K562 (cell line): ENCODE measurements at regions not wholly inside any gene's neighbourhood (a gene's known extent, or its start where the extent isn't known, plus 50 kb on each side); places are given as distances from the start of the nearest gene placed in this dataset.

Experiments used
- ATAC-seq: fragments of 200-7000 bp; cut with Tn5 transposase; 3 replicates; pipeline ENCODE4 v1.9.1; 2020; ENCODE audit warnings: moderate library complexity
- BruUV-seq: library from RNA; stranded (reverse); fragments of 400-500 nt; replicated peaks from 2 replicates; lab custom pipeline; 2021; lab: Mats Ljungman, UMichigan
- CTCF ChIA-PET: fragments of 300-600 bp; formaldehyde crosslinking; extraction: SDS; loops from one replicate; lab custom pipeline; 2021; ENCODE audit warnings: low intra/inter-chr PET ratio; lab: Yijun Ruan, JAX
- POLR2A ChIA-PET: fragments of 300-600, 350-650 bp; sonication (Branson Sonifier 250); formaldehyde crosslinking; extraction: SDS; loops from one replicate; lab custom pipeline; 2021; ENCODE audit warnings: antibody characterized with exemption, inconsistent platforms; lab: Yijun Ruan, JAX
- DNase-seq, 4 experiments: peaks; one replicate each; pipeline versions ENCODE4 v3.0.0 to v3.0.0-alpha.2; 2011 to 2018; ENCODE audit warnings: low spot score in 3 of 4, mixed read lengths in 3 of 4; ENCODE audit errors: extremely low read depth in 1 of 4
- FAIRE-seq: peaks from 2 replicates; lab custom pipeline; 2011; peaks lifted over from hg19 to GRCh38; lab: Jason Lieb, UNC
- H2AFZ ChIP-seq: 2 replicates; pipeline ENCODE4 v1.6.0; 2011; ENCODE audit warnings: low read depth, low read length, control low read depth, inconsistent platforms
- H3K27ac ChIP-seq: fragments of 200-600 bp; 3 replicates; pipeline ENCODE4 v1.8.0; 2011; ENCODE audit warnings: low read depth, mild to moderate bottlenecking, control low read depth, inconsistent platforms, low read length, moderate library complexity, mixed read lengths; ENCODE audit errors: extremely low read depth
- H3K27me3 ChIP-seq, 2 experiments: fragments of 300-600 bp in 1 of 2; 2 replicates in 1 of 2; 3 replicates in 1 of 2; pipeline versions ENCODE4 v1.6.0 to v1.8.0; 2011; ENCODE audit warnings: inconsistent platforms in 2 of 2, low read length in 2 of 2, mild to moderate bottlenecking in 1 of 2, mixed read lengths in 1 of 2, moderate library complexity in 1 of 2; ENCODE audit not compliant: control insufficient read depth in 2 of 2, insufficient read depth in 2 of 2
- H3K36me3 ChIP-seq: fragments of 300-600 bp; 3 replicates; pipeline ENCODE4 v1.8.0; 2011; ENCODE audit warnings: mild to moderate bottlenecking, low read length, inconsistent platforms; ENCODE audit not compliant: control insufficient read depth, insufficient read depth
- H3K4me1 ChIP-seq, 2 experiments: fragments of 200-600 bp in 1 of 2; replicated peaks in 1 of 2; 2 replicates in 1 of 2; 3 replicates in 1 of 2; pipeline versions ENCODE4 v1.5.1 to v1.8.0; 2011; ENCODE audit warnings: inconsistent platforms in 2 of 2, low read length in 2 of 2, mild to moderate bottlenecking in 1 of 2, mixed read lengths in 1 of 2, moderate library complexity in 1 of 2; ENCODE audit not compliant: control insufficient read depth in 2 of 2, insufficient read depth in 2 of 2
- H3K4me2 ChIP-seq: 2 replicates; pipeline ENCODE4 v1.6.1; 2011; ENCODE audit warnings: low read length, control low read depth, inconsistent platforms, mixed read lengths; ENCODE audit not compliant: insufficient read depth
- H3K4me3 ChIP-seq: fragments of 200-600 bp; sonication (generic), shearing (Covaris generic); 2 replicates; pipeline ENCODE4 v1.5.1; 2016; ENCODE audit warnings: control low read depth, inconsistent platforms
- H3K79me2 ChIP-seq: fragments of 200-600 bp; 3 replicates; pipeline ENCODE4 v1.8.0; 2011; ENCODE audit warnings: low read length, inconsistent platforms; ENCODE audit not compliant: control insufficient read depth, insufficient read depth
- H3K9ac ChIP-seq, 2 experiments: 2 replicates each; pipeline versions ENCODE4 v1.6.0 to v1.6.1; 2011; ENCODE audit warnings: low read depth in 2 of 2, low read length in 2 of 2, control low read depth in 1 of 2, inconsistent platforms in 1 of 2, mild to moderate bottlenecking in 1 of 2, mixed read lengths in 1 of 2; ENCODE audit not compliant: insufficient read depth in 1 of 2
- H3K9me1 ChIP-seq: one replicate; pipeline ENCODE4 v1.6.0; 2011; ENCODE audit warnings: inconsistent platforms, mild to moderate bottlenecking, low read length, moderate library complexity; ENCODE audit not compliant: control insufficient read depth, insufficient read depth
- H3K9me3 ChIP-seq: replicated peaks from 2 replicates; pipeline ENCODE4 v1.5.1; 2011; ENCODE audit warnings: low read depth, low read length, inconsistent platforms; ENCODE audit not compliant: control insufficient read depth, insufficient read depth
- H4K20me1 ChIP-seq: replicated peaks from 2 replicates; pipeline ENCODE4 v1.6.1; 2011; ENCODE audit warnings: low read length, inconsistent platforms, mixed read lengths; ENCODE audit not compliant: control insufficient read depth, insufficient read depth
- ARHGAP35 ChIP-seq: fragments of 450-650 bp; IDR thresholded peaks from 2 replicates; pipeline ENCODE4 v1.6.1; 2018; ENCODE audit not compliant: partially characterized antibody
- FOS ChIP-seq: IDR thresholded peaks from 3 replicates; pipeline ENCODE4 v1.6.1; 2011; ENCODE audit not compliant: insufficient read length; ENCODE audit errors: extremely low read depth
- MYBL2 ChIP-seq, 2 experiments: fragments of 450-650 bp in 1 of 2; sonication (generic) in 1 of 2; formaldehyde crosslinking in 1 of 2; IDR thresholded peaks; 2 replicates each; pipeline versions ENCODE4 v1.6.1 to v1.8.1; 2017 to 2022; ENCODE audit warnings: borderline replicate concordance in 1 of 2, inconsistent platforms in 1 of 2, low read depth in 1 of 2, mild to moderate bottlenecking in 1 of 2, missing genetic modification reagents in 1 of 2, moderate library complexity in 1 of 2
- NFATC3 ChIP-seq: fragments of 450-650 bp; IDR thresholded peaks from 2 replicates; pipeline ENCODE4 v1.6.1; 2017; ENCODE audit warnings: mild to moderate bottlenecking
- PCBP1 ChIP-seq: fragments of 200-400 bp; formaldehyde crosslinking; IDR thresholded peaks from 2 replicates; pipeline ENCODE4 v1.6.1; 2018; ENCODE audit warnings: mild to moderate bottlenecking, low read depth, low read length; ENCODE audit not compliant: poor library complexity, severe bottlenecking
- RFX5 ChIP-seq: IDR thresholded peaks from 2 replicates; pipeline ENCODE4 v1.6.1; 2011; ENCODE audit warnings: low read depth, mild to moderate bottlenecking, improper control_type of control experiment, low read length
- TCF7 ChIP-seq: sonication (generic); IDR thresholded peaks from 2 replicates; pipeline ENCODE4 v1.6.1; 2016; ENCODE audit warnings: antibody characterized with exemption, borderline replicate concordance
- ZBTB7A ChIP-seq: IDR thresholded peaks from 2 replicates; pipeline ENCODE4 v1.6.1; 2011; ENCODE audit warnings: low read depth, mild to moderate bottlenecking, low read length, moderate library complexity, borderline replicate concordance; ENCODE audit not compliant: control insufficient read depth
- WGBS: fragments of 100-300 bp; shearing (Covaris generic); methylation state at CpG from one replicate; pipeline ENCODE4 v1.1.6; 2016; ENCODE audit warnings: low coverage, mixed read lengths; ENCODE audit not compliant: insufficient coverage; ENCODE audit errors: missing lambda C conversion rate; 5-methylcytosine and 5-hydroxymethylcytosine counted together
- in situ Hi-C: fragments of 300-500 bp; cut with MboI; formaldehyde crosslinking; loops from 4 replicates; pipeline ENCODE4 v1.15.0; 2018; ENCODE audit warnings: inconsistent platforms, mixed read lengths
- intact Hi-C: fragments of 100-400 bp; cut with micrococcal nuclease; formaldehyde crosslinking; loops from 2 replicates; pipeline ENCODE4 v1.14.2; 2022
- TF ChIP-seq, protein P1 (sequence below): sonication (generic); formaldehyde crosslinking; IDR thresholded peaks from 2 replicates; pipeline ENCODE4 v1.8.0; 2023; ENCODE audit warnings: missing genetic modification reagents, mild to moderate bottlenecking, borderline replicate concordance
- TF ChIP-seq, protein P2 (sequence below): fragments of 250-450 bp; sonication (Bioruptor Pico); IDR thresholded peaks from 2 replicates; pipeline ENCODE4 v1.4.0; 2020; ENCODE audit warnings: mild to moderate bottlenecking, moderate library complexity
- TF ChIP-seq, protein P3 (sequence below), 2 experiments: fragments of 450-650 bp; conservative IDR thresholded peaks; 2 replicates each; pipeline ENCODE4 v1.6.1; 2017; ENCODE audit warnings: mild to moderate bottlenecking in 2 of 2, moderate library complexity in 2 of 2

DNA sequence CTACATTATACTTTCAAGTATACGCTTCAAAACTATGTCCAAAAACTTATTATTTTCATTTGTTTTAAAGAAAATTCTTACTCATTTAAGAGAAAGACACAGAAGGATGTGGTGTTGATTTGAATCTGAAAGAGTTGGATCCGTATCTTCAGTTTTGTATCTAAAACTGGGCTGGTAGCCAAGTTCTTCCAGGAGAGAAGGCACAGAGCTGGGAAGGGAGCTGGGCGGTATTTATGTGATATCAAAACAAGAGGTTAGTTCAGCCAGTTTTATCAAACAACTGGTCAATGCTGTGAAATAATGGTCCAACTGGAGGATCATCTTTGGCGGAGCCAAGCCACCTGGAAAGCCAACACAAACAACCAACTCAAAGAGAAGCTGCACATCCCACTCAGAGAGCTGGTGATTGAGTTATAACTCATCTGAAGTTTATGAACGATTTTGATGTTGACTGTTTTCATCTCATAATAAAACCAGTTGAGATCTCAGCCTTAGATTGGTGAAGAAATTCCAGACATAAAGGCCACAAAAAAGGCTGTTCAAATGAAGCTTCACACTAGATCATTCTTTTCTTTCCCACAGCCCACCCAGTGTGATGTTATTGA lies 489.6 kb upstream of the RASGRP1 start:
- ATAC-seq (no peak), FAIRE-seq (no peak), DNase-seq (no peak)
- no TSS peak for BruUV-seq
- intact Hi-C loops (no loop called here), in situ Hi-C loops (no loop called here)
- Histone ChIP-seq H3K9me1 (no peaks in the 10 kb centered on the region), H3K36me3 (no peaks in the 10 kb centered on the region), H3K4me3 (no peak overlapping the region), H4K20me1 (no peaks in the 10 kb centered on the region), H3K9me3 (no peaks in the 10 kb centered on the region), H2AFZ (no peak overlapping the region), H3K4me2 (no peak overlapping the region), H3K79me2 (no peaks in the 10 kb centered on the region), H3K27me3 (no peaks in the 10 kb centered on the region), H3K4me1 (no peaks in the 10 kb centered on the region), H3K9ac (no peak overlapping the region), H3K27ac (no peak overlapping the region)
- WGBS, result 0% methylated on average over 5 of the region's 5 CpGs
- ChIA-PET POLR2A (no interaction called here), CTCF (no interaction called here)
- TF ChIP-seq ARHGAP35 (no peak), FOS (no peak), NFATC3 (no peak), TCF7 (no peak), PCBP1 (no peak), RFX5 (no peak), MYBL2 (IDR thresholded peaks at IDR 0.05; ENCODE audit: low read depth) (no peak), MYBL2 (CRISPR knock-in tag; IDR thresholded peaks at IDR 0.05; ENCODE audit: borderline replicate concordance) (no peak), ZBTB7A (no peak)
- TF ChIP-seq, protein P1, sequence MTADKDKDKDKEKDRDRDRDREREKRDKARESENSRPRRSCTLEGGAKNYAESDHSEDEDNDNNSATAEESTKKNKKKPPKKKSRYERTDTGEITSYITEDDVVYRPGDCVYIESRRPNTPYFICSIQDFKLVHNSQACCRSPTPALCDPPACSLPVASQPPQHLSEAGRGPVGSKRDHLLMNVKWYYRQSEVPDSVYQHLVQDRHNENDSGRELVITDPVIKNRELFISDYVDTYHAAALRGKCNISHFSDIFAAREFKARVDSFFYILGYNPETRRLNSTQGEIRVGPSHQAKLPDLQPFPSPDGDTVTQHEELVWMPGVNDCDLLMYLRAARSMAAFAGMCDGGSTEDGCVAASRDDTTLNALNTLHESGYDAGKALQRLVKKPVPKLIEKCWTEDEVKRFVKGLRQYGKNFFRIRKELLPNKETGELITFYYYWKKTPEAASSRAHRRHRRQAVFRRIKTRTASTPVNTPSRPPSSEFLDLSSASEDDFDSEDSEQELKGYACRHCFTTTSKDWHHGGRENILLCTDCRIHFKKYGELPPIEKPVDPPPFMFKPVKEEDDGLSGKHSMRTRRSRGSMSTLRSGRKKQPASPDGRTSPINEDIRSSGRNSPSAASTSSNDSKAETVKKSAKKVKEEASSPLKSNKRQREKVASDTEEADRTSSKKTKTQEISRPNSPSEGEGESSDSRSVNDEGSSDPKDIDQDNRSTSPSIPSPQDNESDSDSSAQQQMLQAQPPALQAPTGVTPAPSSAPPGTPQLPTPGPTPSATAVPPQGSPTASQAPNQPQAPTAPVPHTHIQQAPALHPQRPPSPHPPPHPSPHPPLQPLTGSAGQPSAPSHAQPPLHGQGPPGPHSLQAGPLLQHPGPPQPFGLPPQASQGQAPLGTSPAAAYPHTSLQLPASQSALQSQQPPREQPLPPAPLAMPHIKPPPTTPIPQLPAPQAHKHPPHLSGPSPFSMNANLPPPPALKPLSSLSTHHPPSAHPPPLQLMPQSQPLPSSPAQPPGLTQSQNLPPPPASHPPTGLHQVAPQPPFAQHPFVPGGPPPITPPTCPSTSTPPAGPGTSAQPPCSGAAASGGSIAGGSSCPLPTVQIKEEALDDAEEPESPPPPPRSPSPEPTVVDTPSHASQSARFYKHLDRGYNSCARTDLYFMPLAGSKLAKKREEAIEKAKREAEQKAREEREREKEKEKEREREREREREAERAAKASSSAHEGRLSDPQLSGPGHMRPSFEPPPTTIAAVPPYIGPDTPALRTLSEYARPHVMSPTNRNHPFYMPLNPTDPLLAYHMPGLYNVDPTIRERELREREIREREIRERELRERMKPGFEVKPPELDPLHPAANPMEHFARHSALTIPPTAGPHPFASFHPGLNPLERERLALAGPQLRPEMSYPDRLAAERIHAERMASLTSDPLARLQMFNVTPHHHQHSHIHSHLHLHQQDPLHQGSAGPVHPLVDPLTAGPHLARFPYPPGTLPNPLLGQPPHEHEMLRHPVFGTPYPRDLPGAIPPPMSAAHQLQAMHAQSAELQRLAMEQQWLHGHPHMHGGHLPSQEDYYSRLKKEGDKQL, result no peak
- TF ChIP-seq, protein P2, sequence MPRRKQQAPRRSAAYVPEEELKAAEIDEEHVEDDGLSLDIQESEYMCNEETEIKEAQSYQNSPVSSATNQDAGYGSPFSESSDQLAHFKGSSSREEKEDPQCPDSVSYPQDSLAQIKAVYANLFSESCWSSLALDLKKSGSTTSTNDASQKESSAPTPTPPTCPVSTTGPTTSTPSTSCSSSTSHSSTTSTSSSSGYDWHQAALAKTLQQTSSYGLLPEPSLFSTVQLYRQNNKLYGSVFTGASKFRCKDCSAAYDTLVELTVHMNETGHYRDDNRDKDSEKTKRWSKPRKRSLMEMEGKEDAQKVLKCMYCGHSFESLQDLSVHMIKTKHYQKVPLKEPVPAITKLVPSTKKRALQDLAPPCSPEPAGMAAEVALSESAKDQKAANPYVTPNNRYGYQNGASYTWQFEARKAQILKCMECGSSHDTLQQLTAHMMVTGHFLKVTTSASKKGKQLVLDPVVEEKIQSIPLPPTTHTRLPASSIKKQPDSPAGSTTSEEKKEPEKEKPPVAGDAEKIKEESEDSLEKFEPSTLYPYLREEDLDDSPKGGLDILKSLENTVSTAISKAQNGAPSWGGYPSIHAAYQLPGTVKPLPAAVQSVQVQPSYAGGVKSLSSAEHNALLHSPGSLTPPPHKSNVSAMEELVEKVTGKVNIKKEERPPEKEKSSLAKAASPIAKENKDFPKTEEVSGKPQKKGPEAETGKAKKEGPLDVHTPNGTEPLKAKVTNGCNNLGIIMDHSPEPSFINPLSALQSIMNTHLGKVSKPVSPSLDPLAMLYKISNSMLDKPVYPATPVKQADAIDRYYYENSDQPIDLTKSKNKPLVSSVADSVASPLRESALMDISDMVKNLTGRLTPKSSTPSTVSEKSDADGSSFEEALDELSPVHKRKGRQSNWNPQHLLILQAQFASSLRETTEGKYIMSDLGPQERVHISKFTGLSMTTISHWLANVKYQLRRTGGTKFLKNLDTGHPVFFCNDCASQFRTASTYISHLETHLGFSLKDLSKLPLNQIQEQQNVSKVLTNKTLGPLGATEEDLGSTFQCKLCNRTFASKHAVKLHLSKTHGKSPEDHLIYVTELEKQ (CRISPR knock-in tag), result no peak
- TF ChIP-seq, protein P3, sequence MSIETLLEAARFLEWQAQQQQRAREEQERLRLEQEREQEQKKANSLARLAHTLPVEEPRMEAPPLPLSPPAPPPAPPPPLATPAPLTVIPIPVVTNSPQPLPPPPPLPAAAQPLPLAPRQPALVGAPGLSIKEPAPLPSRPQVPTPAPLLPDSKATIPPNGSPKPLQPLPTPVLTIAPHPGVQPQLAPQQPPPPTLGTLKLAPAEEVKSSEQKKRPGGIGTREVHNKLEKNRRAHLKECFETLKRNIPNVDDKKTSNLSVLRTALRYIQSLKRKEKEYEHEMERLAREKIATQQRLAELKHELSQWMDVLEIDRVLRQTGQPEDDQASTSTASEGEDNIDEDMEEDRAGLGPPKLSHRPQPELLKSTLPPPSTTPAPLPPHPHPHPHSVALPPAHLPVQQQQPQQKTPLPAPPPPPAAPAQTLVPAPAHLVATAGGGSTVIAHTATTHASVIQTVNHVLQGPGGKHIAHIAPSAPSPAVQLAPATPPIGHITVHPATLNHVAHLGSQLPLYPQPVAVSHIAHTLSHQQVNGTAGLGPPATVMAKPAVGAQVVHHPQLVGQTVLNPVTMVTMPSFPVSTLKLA (conservative IDR thresholded peaks at IDR 0.05), result no peak
